Liver (tissue), 8 donors: ENCODE measurements at regions not wholly inside any gene's neighbourhood (a gene's known extent, or its start where the extent isn't known, plus 50 kb on each side); places are given as distances from the start of the nearest gene placed in this dataset.

Experiments
- DNase-seq: peaks from one replicate; pipeline ENCODE4 v3.0.0-alpha.2; 2017; ENCODE audit warnings: low spot score
- H3K27ac ChIP-seq, 2 donors: one replicate each; pipeline ENCODE4 v1.7.0; 2013; ENCODE audit warnings: inconsistent platforms in 2 of 2, low read length in 2 of 2, control low read depth in 1 of 2, low read depth in 1 of 2, mild to moderate bottlenecking in 1 of 2
- H3K27me3 ChIP-seq, 4 donors: one replicate each; pipeline versions ENCODE4 v1.6.1 to v1.7.0; 2013; ENCODE audit warnings: low read length in 3 of 4, inconsistent platforms in 1 of 4, mild to moderate bottlenecking in 1 of 4, moderate library complexity in 1 of 4; ENCODE audit not compliant: control insufficient read depth in 4 of 4, insufficient read depth in 4 of 4
- H3K36me3 ChIP-seq, 4 donors: one replicate each; pipeline versions ENCODE4 v1.6.1 to v1.7.0; 2013; ENCODE audit warnings: low read length in 3 of 4, mild to moderate bottlenecking in 3 of 4, low read depth in 1 of 4, moderate library complexity in 1 of 4; ENCODE audit not compliant: control insufficient read depth in 4 of 4, insufficient read depth in 3 of 4
- H3K4me1 ChIP-seq, 4 donors: one replicate each; pipeline versions ENCODE4 v1.6.1 to v1.7.0; 2013; ENCODE audit warnings: low read length in 3 of 4, mild to moderate bottlenecking in 3 of 4, moderate library complexity in 1 of 4; ENCODE audit not compliant: control insufficient read depth in 4 of 4, insufficient read depth in 4 of 4
- H3K4me3 ChIP-seq, 3 donors: one replicate each; pipeline versions ENCODE4 v1.6.1 to v1.7.0; 2013; ENCODE audit warnings: low read length in 3 of 3, control low read depth in 1 of 3, low read depth in 1 of 3, mild to moderate bottlenecking in 1 of 3
- H3K9ac ChIP-seq, 2 donors: one replicate each; pipeline ENCODE4 v1.7.0; 2013; ENCODE audit warnings: low read length in 2 of 2, mild to moderate bottlenecking in 2 of 2, moderate library complexity in 2 of 2, control low read depth in 1 of 2, low read depth in 1 of 2
- H3K9me3 ChIP-seq, 4 donors: one replicate each; pipeline versions ENCODE4 v1.6.1 to v1.7.0; 2013; ENCODE audit warnings: low read length in 3 of 4; ENCODE audit not compliant: control insufficient read depth in 4 of 4
- EGR1 ChIP-seq, 2 donors: IDR thresholded peaks; 2 replicates each; pipeline ENCODE4 v1.6.1; 2016 to 2018; ENCODE audit warnings: antibody characterized with exemption in 2 of 2, low read depth in 2 of 2
- FOXA1 ChIP-seq: IDR thresholded peaks from 2 replicates; pipeline ENCODE4 v1.6.1; 2016; ENCODE audit warnings: antibody characterized with exemption
- FOXA2 ChIP-seq: IDR thresholded peaks from 2 replicates; pipeline ENCODE4 v1.6.1; 2016; ENCODE audit warnings: antibody characterized with exemption
- GABPA ChIP-seq, 2 donors: IDR thresholded peaks in 1 of 2; conservative IDR thresholded peaks in 1 of 2; 2 replicates each; pipeline ENCODE4 v1.6.1; 2016; ENCODE audit warnings: antibody characterized with exemption in 2 of 2, mild to moderate bottlenecking in 1 of 2, moderate library complexity in 1 of 2
- HNF4A ChIP-seq, 2 donors: conservative IDR thresholded peaks; 2 replicates each; pipeline ENCODE4 v1.6.1; 2016; ENCODE audit warnings: antibody characterized with exemption in 2 of 2, mild to moderate bottlenecking in 2 of 2
- HNF4G ChIP-seq: IDR thresholded peaks from 2 replicates; pipeline ENCODE4 v1.6.1; 2016; ENCODE audit warnings: antibody characterized with exemption
- JUND ChIP-seq, 2 donors: IDR thresholded peaks; 2 replicates each; pipeline ENCODE4 v1.6.1; 2016; ENCODE audit warnings: antibody characterized with exemption in 2 of 2
- NR2F2 ChIP-seq: IDR thresholded peaks from 2 replicates; pipeline ENCODE4 v1.6.1; 2016; ENCODE audit warnings: antibody characterized with exemption
- RAD21 ChIP-seq, 2 donors: IDR thresholded peaks; 2 replicates each; pipeline ENCODE4 v1.6.1; 2016; ENCODE audit warnings: antibody characterized with exemption in 2 of 2, mild to moderate bottlenecking in 2 of 2
- RXRA ChIP-seq, 2 donors: IDR thresholded peaks; 2 replicates each; pipeline ENCODE4 v1.6.1; 2017 to 2018; ENCODE audit warnings: antibody characterized with exemption in 2 of 2, mild to moderate bottlenecking in 1 of 2
- SP1 ChIP-seq: IDR thresholded peaks from 2 replicates; pipeline ENCODE4 v1.6.1; 2018; ENCODE audit warnings: antibody characterized with exemption, mild to moderate bottlenecking
- TAF1 ChIP-seq: conservative IDR thresholded peaks from 2 replicates; pipeline ENCODE4 v1.6.1; 2016; ENCODE audit warnings: antibody characterized with exemption, mild to moderate bottlenecking
- YY1 ChIP-seq: IDR thresholded peaks from 2 replicates; pipeline ENCODE4 v1.6.1; 2016; ENCODE audit warnings: antibody characterized with exemption, mild to moderate bottlenecking
- WGBS: extraction: QIAGEN DNeasy Blood & Tissue Kit; methylation state at CpG from one replicate; pipeline ENCODE4 v1.1.7; 2013; 5-methylcytosine and 5-hydroxymethylcytosine counted together
- TF ChIP-seq, protein P1 (sequence below): IDR thresholded peaks from 2 replicates; pipeline ENCODE4 v1.6.1; 2016; ENCODE audit warnings: antibody characterized with exemption
- TF ChIP-seq, protein P2 (sequence below): IDR thresholded peaks from 2 replicates; pipeline ENCODE4 v1.6.1; 2016; ENCODE audit warnings: antibody characterized with exemption
- TF ChIP-seq, protein P3 (sequence below): fragments of 150-350 bp; IDR thresholded peaks from 2 replicates; pipeline ENCODE4 v1.5.1; 2017; ENCODE audit warnings: improper control_type of control experiment, low read depth, low read length; ENCODE audit not compliant: missing input control
- TF ChIP-seq, protein P4 (sequence below): IDR thresholded peaks from 2 replicates; pipeline ENCODE4 v1.6.1; 2016; ENCODE audit warnings: antibody characterized with exemption, mild to moderate bottlenecking
- TF ChIP-seq, protein P5 (sequence below): IDR thresholded peaks from 2 replicates; pipeline ENCODE4 v1.6.1; 2016; ENCODE audit warnings: antibody characterized with exemption
- donor health status: healthy.
- donor health status: healthy.
- donor health status: healthy.
- donor health status: healthy.
- donor health status: healthy.

DNA sequence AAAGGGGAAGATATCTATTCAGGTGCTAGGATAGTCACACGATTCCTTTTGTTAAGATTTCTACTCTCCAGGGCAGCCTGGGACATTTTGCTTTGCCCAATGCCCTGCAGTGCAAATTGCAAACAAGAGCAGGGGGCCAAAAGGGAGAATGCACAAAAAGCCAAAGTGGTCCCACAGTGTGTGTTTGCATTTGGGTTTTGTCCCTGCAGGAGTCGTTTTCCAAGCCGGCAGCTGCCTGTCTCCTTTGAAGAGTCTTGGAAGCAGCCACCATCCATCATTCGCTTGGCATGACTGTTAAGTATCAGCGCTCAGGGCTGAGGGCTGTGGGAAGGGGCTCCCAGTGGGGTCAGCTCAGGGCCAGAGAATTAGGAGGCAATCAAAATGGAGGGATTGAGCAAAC is 184.7 kb downstream of the MIAT start:
- TF ChIP-seq SP1 (no peak), EGR1 (IDR thresholded peaks at IDR 0.05; ENCODE audit: low read depth in 2 of 2) (no peak), FOXA2 (no peak), RAD21 (IDR thresholded peaks at IDR 0.05) (no peak), FOXA1 (no peak), NR2F2 (no peak), HNF4G (no peak)
- TF ChIP-seq, protein P1, sequence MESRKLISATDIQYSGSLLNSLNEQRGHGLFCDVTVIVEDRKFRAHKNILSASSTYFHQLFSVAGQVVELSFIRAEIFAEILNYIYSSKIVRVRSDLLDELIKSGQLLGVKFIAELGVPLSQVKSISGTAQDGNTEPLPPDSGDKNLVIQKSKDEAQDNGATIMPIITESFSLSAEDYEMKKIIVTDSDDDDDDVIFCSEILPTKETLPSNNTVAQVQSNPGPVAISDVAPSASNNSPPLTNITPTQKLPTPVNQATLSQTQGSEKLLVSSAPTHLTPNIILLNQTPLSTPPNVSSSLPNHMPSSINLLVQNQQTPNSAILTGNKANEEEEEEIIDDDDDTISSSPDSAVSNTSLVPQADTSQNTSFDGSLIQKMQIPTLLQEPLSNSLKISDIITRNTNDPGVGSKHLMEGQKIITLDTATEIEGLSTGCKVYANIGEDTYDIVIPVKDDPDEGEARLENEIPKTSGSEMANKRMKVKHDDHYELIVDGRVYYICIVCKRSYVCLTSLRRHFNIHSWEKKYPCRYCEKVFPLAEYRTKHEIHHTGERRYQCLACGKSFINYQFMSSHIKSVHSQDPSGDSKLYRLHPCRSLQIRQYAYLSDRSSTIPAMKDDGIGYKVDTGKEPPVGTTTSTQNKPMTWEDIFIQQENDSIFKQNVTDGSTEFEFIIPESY = no peak
- Histone ChIP-seq H3K9ac (no peak overlapping the region), H3K27me3 (no peaks in the 10 kb centered on the region), H3K4me3 (no peak overlapping the region), H3K9me3 (no peaks in the 10 kb centered on the region), H3K36me3 (no peaks in the 10 kb centered on the region), H3K4me1 (no peaks in the 10 kb centered on the region), H3K27ac (no peak overlapping the region)
- no peak for DNase-seq
- 71% methylated on average over 5 of the region's 5 CpGs for WGBS

DNA sequence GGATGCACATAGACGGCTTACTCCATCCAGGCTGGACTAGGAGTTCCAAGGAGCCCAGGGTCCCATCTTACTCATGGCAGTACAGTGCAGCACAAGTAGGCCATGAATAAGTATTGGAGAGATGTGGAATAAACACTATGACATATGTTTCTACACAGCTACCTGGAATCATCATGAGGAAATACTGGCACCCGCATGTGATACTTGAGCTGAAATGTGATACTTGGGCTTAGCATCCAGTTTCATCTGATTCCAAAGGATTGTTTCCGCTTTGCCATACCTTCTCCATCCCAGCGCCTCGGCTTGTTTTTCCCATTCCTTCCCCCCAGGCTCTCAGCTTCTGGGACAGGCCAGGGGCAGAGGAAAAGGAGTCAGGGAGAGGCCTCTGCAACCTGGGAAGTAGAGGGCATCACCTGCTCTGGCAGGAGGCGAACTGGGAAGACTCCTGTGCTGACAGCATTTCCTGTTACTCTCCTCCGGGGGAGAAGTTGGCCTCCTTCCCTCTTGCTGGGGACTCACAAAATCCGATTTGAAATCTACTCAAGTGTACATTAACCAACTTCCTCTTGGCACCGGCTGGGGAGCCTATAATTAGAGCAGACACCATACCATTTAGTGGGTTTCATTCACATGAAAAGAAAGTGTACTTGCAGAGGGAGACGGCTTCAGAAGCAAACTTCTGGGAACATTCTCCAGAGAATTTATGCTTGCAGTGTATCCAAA is 187.8 kb downstream of the MIAT start:
- Histone ChIP-seq H3K27ac (no peak overlapping the region), H3K9me3 (no peaks in the 10 kb centered on the region), H3K9ac (no peak overlapping the region), H3K27me3 (no peaks in the 10 kb centered on the region), H3K4me1 (no peaks in the 10 kb centered on the region), H3K4me3 (no peak overlapping the region), H3K36me3 (no peaks in the 10 kb centered on the region)
- WGBS = 61% methylated on average over 10 of the region's 10 CpGs
- no peak for DNase-seq
- no peak for TF ChIP-seq YY1
- TF ChIP-seq HNF4G = no peak
- TF ChIP-seq, protein P2, sequence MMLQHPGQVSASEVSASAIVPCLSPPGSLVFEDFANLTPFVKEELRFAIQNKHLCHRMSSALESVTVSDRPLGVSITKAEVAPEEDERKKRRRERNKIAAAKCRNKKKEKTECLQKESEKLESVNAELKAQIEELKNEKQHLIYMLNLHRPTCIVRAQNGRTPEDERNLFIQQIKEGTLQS = no peak
- TF ChIP-seq, protein P1 = no peak
- no peak for TF ChIP-seq GABPA (IDR thresholded peaks at IDR 0.05 in 1 of 2, conservative IDR thresholded peaks at IDR 0.05 in 1 of 2)
- TF ChIP-seq TAF1 = no peak
- TF ChIP-seq, protein P3, sequence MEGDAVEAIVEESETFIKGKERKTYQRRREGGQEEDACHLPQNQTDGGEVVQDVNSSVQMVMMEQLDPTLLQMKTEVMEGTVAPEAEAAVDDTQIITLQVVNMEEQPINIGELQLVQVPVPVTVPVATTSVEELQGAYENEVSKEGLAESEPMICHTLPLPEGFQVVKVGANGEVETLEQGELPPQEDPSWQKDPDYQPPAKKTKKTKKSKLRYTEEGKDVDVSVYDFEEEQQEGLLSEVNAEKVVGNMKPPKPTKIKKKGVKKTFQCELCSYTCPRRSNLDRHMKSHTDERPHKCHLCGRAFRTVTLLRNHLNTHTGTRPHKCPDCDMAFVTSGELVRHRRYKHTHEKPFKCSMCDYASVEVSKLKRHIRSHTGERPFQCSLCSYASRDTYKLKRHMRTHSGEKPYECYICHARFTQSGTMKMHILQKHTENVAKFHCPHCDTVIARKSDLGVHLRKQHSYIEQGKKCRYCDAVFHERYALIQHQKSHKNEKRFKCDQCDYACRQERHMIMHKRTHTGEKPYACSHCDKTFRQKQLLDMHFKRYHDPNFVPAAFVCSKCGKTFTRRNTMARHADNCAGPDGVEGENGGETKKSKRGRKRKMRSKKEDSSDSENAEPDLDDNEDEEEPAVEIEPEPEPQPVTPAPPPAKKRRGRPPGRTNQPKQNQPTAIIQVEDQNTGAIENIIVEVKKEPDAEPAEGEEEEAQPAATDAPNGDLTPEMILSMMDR = no peak
- TF ChIP-seq NR2F2 = no peak
- TF ChIP-seq, protein P4, sequence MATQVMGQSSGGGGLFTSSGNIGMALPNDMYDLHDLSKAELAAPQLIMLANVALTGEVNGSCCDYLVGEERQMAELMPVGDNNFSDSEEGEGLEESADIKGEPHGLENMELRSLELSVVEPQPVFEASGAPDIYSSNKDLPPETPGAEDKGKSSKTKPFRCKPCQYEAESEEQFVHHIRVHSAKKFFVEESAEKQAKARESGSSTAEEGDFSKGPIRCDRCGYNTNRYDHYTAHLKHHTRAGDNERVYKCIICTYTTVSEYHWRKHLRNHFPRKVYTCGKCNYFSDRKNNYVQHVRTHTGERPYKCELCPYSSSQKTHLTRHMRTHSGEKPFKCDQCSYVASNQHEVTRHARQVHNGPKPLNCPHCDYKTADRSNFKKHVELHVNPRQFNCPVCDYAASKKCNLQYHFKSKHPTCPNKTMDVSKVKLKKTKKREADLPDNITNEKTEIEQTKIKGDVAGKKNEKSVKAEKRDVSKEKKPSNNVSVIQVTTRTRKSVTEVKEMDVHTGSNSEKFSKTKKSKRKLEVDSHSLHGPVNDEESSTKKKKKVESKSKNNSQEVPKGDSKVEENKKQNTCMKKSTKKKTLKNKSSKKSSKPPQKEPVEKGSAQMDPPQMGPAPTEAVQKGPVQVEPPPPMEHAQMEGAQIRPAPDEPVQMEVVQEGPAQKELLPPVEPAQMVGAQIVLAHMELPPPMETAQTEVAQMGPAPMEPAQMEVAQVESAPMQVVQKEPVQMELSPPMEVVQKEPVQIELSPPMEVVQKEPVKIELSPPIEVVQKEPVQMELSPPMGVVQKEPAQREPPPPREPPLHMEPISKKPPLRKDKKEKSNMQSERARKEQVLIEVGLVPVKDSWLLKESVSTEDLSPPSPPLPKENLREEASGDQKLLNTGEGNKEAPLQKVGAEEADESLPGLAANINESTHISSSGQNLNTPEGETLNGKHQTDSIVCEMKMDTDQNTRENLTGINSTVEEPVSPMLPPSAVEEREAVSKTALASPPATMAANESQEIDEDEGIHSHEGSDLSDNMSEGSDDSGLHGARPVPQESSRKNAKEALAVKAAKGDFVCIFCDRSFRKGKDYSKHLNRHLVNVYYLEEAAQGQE = no peak
- no peak for TF ChIP-seq FOXA2
- no peak for TF ChIP-seq RXRA (IDR thresholded peaks at IDR 0.05)
- TF ChIP-seq HNF4A (conservative IDR thresholded peaks at IDR 0.05) = no peak
- TF ChIP-seq, protein P5, sequence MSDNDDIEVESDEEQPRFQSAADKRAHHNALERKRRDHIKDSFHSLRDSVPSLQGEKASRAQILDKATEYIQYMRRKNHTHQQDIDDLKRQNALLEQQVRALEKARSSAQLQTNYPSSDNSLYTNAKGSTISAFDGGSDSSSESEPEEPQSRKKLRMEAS = no peak
- no peak for TF ChIP-seq EGR1 (IDR thresholded peaks at IDR 0.05; ENCODE audit: low read depth in 2 of 2)
- TF ChIP-seq FOXA1 = no peak
- no peak for TF ChIP-seq SP1
- TF ChIP-seq RAD21 (IDR thresholded peaks at IDR 0.05) = no peak
- no peak for TF ChIP-seq JUND (IDR thresholded peaks at IDR 0.05)
